Breast epithelium (tissue), 4 donors: ENCODE measurements at regions not wholly inside any gene's neighbourhood (a gene's known extent, or its start where the extent isn't known, plus 50 kb on each side); places are given as distances from the start of the nearest gene placed in this dataset.
A peak's percentile ranks its signal among the peaks of the same experiment; 100 is the strongest.

Source experiments
- DNase-seq, 2 donors: peaks; one replicate each; pipeline ENCODE4 v3.0.0-alpha.2; 2019; ENCODE audit warnings: low spot score in 2 of 2
- H3K27ac ChIP-seq, 2 donors: fragments of 200-600 bp; sonication (generic) in 1 of 2; one replicate each; pipeline ENCODE4 v1.5.1; 2016 to 2019; ENCODE audit warnings: mild to moderate bottlenecking in 1 of 2
- H3K27me3 ChIP-seq, 2 donors: fragments of 200-600 bp; sonication (generic) in 1 of 2; one replicate each; pipeline versions ENCODE4 v1.5.1 to v1.6.0; 2017 to 2019; ENCODE audit warnings: control low read depth in 1 of 2, mild to moderate bottlenecking in 1 of 2
- H3K36me3 ChIP-seq: fragments of 200-600 bp; one replicate; pipeline ENCODE4 v1.5.1; 2019
- H3K4me1 ChIP-seq, 2 donors: fragments of 200-600 bp; sonication (generic); one replicate each; pipeline ENCODE4 v1.5.1; 2016 to 2019; ENCODE audit warnings: control low read depth in 1 of 2
- H3K4me3 ChIP-seq, 3 donors: fragments of 200-600 bp; sonication (generic); 1 replicate in 2 of 3; 2 replicates in 1 of 3; pipeline ENCODE4 v1.5.1; 2016 to 2019; ENCODE audit warnings: mild to moderate bottlenecking in 3 of 3, moderate library complexity in 2 of 3
- H3K9me3 ChIP-seq, 2 donors: fragments of 200-600 bp; sonication (generic) in 1 of 2; one replicate each; pipeline ENCODE4 v1.5.1; 2016 to 2019; ENCODE audit warnings: control low read depth in 1 of 2
- POLR2A ChIP-seq: fragments of 450-650 bp; IDR thresholded peaks from one replicate; pipeline ENCODE4 v1.6.1; 2016; ENCODE audit warnings: antibody characterized with exemption, mild to moderate bottlenecking, moderate library complexity
- POLR2AphosphoS5 ChIP-seq, 3 donors: sonication (generic); formaldehyde crosslinking; IDR thresholded peaks; one replicate each; pipeline ENCODE4 v1.6.1; 2017; ENCODE audit warnings: antibody characterized with exemption in 3 of 3
- intact Hi-C: fragments of 100-400 bp; cut with DNase I; formaldehyde crosslinking; loops from one replicate; pipeline ENCODE4 v1.15.1; 2023; ENCODE audit warnings: low total_unique reads
- TF ChIP-seq, protein P1 (sequence below), 3 donors: fragments of 450-650 bp; IDR thresholded peaks; one replicate each; pipeline ENCODE4 v1.5.1; 2016 to 2017; ENCODE audit warnings: antibody characterized with exemption in 3 of 3, mild to moderate bottlenecking in 3 of 3, moderate library complexity in 3 of 3

GRCh38 chr11:87391496-87391895 lies 353.8 kb downstream of the TMEM135 start:
- peaks cover 6 to 7% of the 10 kb centered on the region in 2 donors for H3K9me3 ChIP-seq
- no peak for DNase-seq
- no peaks in the 10 kb centered on the region for H3K36me3 ChIP-seq
- peak in 1 of 3 donors; percentile 41 for TF ChIP-seq POLR2AphosphoS5 (IDR thresholded peaks at IDR 0.05)
- TF ChIP-seq, protein P1, sequence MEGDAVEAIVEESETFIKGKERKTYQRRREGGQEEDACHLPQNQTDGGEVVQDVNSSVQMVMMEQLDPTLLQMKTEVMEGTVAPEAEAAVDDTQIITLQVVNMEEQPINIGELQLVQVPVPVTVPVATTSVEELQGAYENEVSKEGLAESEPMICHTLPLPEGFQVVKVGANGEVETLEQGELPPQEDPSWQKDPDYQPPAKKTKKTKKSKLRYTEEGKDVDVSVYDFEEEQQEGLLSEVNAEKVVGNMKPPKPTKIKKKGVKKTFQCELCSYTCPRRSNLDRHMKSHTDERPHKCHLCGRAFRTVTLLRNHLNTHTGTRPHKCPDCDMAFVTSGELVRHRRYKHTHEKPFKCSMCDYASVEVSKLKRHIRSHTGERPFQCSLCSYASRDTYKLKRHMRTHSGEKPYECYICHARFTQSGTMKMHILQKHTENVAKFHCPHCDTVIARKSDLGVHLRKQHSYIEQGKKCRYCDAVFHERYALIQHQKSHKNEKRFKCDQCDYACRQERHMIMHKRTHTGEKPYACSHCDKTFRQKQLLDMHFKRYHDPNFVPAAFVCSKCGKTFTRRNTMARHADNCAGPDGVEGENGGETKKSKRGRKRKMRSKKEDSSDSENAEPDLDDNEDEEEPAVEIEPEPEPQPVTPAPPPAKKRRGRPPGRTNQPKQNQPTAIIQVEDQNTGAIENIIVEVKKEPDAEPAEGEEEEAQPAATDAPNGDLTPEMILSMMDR (IDR thresholded peaks at IDR 0.05) = no peak
- TF ChIP-seq POLR2A = no peak
- H3K4me3 ChIP-seq = no peak overlapping the region
- no peaks in the 10 kb centered on the region for H3K27me3 ChIP-seq
- intact Hi-C loops = loop anchor here (5.0 kb wide), 2 partner anchors 36 to 981 kb away; no protein-coding TSS in a partner anchor
- H3K4me1 ChIP-seq = no peaks in the 10 kb centered on the region
- no peak overlapping the region for H3K27ac ChIP-seq

DNA sequence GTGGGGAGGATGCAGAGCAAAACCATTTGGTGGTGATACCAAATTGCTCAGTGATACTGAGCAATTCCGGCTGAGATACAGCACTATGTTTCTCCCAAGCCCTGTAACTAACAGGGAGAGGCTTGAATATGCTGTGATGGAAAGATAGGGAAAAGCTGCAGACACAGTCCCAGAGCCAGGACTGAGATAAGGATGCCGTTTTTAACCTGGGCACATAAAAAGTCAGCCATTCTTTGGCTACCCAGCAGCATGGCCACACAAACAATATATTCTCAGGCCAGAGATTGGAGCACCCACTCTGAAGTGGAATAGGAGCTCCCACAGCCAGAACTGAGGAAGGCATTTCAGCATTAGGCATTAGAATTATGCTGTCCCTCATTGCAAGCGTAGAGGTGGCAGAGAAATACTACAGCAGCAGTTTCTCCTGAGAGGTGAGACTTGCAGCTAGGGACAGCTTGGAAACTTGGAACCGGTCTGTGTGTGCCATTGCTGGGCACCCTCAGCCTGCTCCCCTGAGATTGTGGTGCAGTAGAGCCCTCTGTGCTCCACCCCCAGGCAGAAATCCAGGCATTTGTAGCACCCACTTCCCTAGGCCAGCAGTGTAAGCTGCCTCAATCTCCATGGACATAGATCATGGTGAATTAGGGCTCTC lies 346.5 kb downstream of the TMEM135 start:
- intact Hi-C loops = no loop called here
- Histone ChIP-seq H3K36me3 (no peaks in the 10 kb centered on the region), H3K4me1 (no peaks in the 10 kb centered on the region), H3K4me3 (no peak overlapping the region), H3K27me3 (no peaks in the 10 kb centered on the region), H3K9me3 (peaks cover 5 to 8% of the 10 kb centered on the region in 2 donors), H3K27ac (no peak overlapping the region)
- TF ChIP-seq POLR2A (no peak), POLR2AphosphoS5 (IDR thresholded peaks at IDR 0.05) (no peak)
- TF ChIP-seq, protein P1 (IDR thresholded peaks at IDR 0.05) = no peak
- DNase-seq = no peak

DNA sequence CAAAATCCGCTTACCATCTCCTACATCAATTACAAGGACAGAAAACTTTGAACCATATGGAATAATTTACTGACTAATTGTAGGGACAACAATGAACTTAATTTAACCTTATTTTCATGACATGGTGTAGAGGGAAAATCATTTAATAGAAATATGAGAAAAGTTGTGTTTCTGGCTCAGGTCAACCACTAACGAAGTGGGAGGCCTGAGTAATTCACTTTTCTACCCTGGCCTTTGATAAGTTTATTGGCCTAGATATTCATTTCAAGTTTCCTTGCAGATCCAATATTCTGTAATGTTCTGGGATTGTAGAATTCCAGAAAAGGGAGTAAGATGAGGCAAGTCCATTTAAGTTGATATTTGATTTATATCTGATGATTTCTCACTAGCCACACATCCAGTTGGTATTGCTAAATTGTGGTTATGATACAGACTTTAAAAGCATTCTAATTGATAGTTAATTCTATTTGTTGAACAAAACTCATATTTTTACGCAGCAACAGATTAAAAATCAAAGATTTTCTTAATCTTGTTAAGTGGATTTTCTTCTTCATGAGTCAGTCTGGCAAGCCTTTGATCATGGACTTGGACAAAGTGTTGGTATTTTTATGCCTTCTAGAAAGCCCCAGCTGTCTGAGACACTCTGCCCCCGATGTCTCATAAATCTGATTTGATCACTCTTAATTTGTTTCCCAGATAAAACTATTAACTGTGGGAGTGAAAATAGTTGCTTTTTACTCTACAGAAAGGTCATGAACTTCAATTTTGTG lies 336.5 kb downstream of the TMEM135 start:
- Histone ChIP-seq H3K27ac (no peak overlapping the region), H3K4me3 (no peak overlapping the region), H3K4me1 (no peaks in the 10 kb centered on the region), H3K36me3 (no peaks in the 10 kb centered on the region), H3K27me3 (no peaks in the 10 kb centered on the region), H3K9me3 (no peaks in the 10 kb centered on the region)
- no peak for DNase-seq
- intact Hi-C loops = loop anchor here (5.0 kb wide), 1 partner anchor 942 kb away; no protein-coding TSS in a partner anchor
- TF ChIP-seq POLR2AphosphoS5 (IDR thresholded peaks at IDR 0.05) (no peak), POLR2A (no peak)
- TF ChIP-seq, protein P1 (IDR thresholded peaks at IDR 0.05) = no peak
